ENCODE measurements at regions not wholly inside any gene's neighbourhood (a gene's known extent, or its start where the extent isn't known, plus 50 kb on each side); places are given as distances from the start of the nearest gene placed in this dataset.
"Not testable (repeated sequence)": the region's sequence is repeated elsewhere in the genome, so short reads cannot be mapped to it uniquely, and the experiment has no call there.

DNA sequence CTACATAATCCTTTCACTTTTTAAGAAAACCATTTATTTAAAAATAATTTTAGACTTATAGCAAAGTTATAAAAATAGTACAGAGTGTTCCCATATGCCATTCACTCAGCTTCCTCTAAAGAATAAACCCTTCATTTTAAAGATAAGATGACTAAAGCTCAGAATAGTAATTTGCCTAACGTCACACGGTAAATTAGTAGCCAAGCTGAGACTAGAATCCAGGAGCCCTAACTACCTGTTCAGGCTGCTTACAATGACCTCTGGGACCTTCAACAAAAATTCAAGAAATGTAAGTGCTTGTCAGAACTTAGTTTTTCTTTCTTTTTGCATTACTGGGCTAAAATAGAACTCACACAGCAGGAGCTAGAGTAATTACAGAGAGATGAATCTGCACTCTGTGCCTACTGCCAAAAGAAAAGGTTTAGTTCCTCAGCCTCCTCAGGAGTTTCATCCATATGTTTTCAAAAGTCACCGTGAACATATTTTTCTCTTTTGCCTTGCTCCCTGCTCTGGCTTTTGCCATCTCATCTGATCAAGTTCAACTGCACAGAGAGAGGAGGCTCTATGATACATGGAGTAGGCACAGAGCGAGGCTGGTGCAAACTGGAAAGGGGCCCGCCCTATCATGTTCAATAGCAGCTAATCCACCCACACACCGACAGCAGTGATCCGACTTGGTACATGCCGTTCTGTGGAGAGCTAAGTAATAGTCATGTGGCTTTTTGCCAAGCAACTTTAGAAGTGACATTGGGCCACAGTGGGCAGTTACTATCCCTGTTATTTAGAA lies 112.7 kb upstream of the SEC22B start:
- H3K4me3 ChIP-seq (ENCODE audit: control extremely low read depth in 1 of 5, extremely low read depth in 1 of 5, insufficient read depth in 1 of 5, low read depth in 2 of 5, low read length in 4 of 5); H3K27ac ChIP-seq (ENCODE audit: low read length in 2 of 2); H3K4me3 Mint-ChIP-seq; H3K4me2 ChIP-seq (replicated peaks; ENCODE audit: low read depth, low read length, poor library complexity, severe bottlenecking); H3K27me3 ChIP-seq (replicated peaks in 1 of 4; ENCODE audit: control extremely low read depth in 1 of 4, control insufficient read depth in 3 of 4, insufficient read depth in 4 of 4, low read length in 3 of 4); H3K79me2 ChIP-seq (ENCODE audit: control insufficient read depth, insufficient read depth, low read length); H3K9me3 Mint-ChIP-seq (ENCODE audit: insufficient read depth); H3K36me3 ChIP-seq (replicated peaks in 1 of 2; ENCODE audit: control extremely low read depth in 1 of 2, control insufficient read depth in 1 of 2, extremely low read depth in 1 of 2, insufficient read depth in 2 of 2, low read length in 1 of 2); H2AFZ ChIP-seq (ENCODE audit: insufficient read depth, low read depth, low read length, poor library complexity, severe bottlenecking); H3K4me1 Mint-ChIP-seq; ATAC-seq (ENCODE audit: low read depth); H3K27me3 Mint-ChIP-seq; H4K20me1 ChIP-seq (ENCODE audit: control insufficient read depth, insufficient read depth, low read length, poor library complexity, severe bottlenecking); CTCF ChIA-PET; H3K9me3 ChIP-seq (ENCODE audit: control extremely low read depth in 1 of 3, control insufficient read depth in 2 of 3, insufficient read depth in 1 of 3, low read length in 2 of 3); H3K27ac Mint-ChIP-seq; DNase-seq; intact Hi-C loops (cut with micrococcal nuclease); POLR2A ChIA-PET; H3K9ac ChIP-seq (ENCODE audit: low read length); H3K4me1 ChIP-seq (ENCODE audit: control insufficient read depth in 2 of 2, insufficient read depth in 2 of 2, low read length in 2 of 2): not testable (repeated sequence)
- WGBS (ENCODE audit: insufficient coverage): no CpG with 5 or more reads among the region's 8 CpGs

DNA sequence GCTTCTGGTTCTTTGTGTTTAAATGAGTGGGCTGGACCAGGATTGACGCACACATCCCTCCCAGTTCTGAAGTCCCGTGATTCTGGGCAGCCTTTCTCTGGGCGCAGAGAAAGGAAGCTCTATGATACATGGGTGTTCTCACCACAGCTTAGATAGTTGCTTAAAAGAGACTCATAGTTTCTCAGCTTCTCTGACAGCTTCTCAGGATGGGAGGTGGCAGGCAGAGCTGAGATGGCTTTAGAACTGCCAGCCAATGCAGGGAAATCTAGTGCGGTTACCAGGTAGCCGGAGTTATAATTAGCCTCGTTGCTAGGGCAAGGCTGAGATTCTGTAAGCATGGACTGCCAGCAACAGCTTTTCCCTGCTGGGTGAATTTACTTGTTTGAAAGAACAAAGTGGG lies 111.8 kb upstream of the SEC22B start:
- H3K4me2 ChIP-seq (replicated peaks; ENCODE audit: low read depth, low read length, poor library complexity, severe bottlenecking); H3K27me3 ChIP-seq (replicated peaks in 1 of 4; ENCODE audit: control extremely low read depth in 1 of 4, control insufficient read depth in 3 of 4, insufficient read depth in 4 of 4, low read length in 3 of 4); H3K4me1 Mint-ChIP-seq; H2AFZ ChIP-seq (ENCODE audit: insufficient read depth, low read depth, low read length, poor library complexity, severe bottlenecking); H3K4me3 Mint-ChIP-seq; H3K4me3 ChIP-seq (ENCODE audit: control extremely low read depth in 1 of 5, extremely low read depth in 1 of 5, insufficient read depth in 1 of 5, low read depth in 2 of 5, low read length in 4 of 5); H3K27ac Mint-ChIP-seq; H3K79me2 ChIP-seq (ENCODE audit: control insufficient read depth, insufficient read depth, low read length); H3K9me3 Mint-ChIP-seq (ENCODE audit: insufficient read depth); CTCF ChIA-PET; H3K4me1 ChIP-seq (ENCODE audit: control insufficient read depth in 2 of 2, insufficient read depth in 2 of 2, low read length in 2 of 2); H3K27me3 Mint-ChIP-seq; intact Hi-C loops (cut with micrococcal nuclease); ATAC-seq (ENCODE audit: low read depth); DNase-seq; H3K9me3 ChIP-seq (ENCODE audit: control extremely low read depth in 1 of 3, control insufficient read depth in 2 of 3, insufficient read depth in 1 of 3, low read length in 2 of 3); H3K36me3 ChIP-seq (replicated peaks in 1 of 2; ENCODE audit: control extremely low read depth in 1 of 2, control insufficient read depth in 1 of 2, extremely low read depth in 1 of 2, insufficient read depth in 2 of 2, low read length in 1 of 2); H4K20me1 ChIP-seq (ENCODE audit: control insufficient read depth, insufficient read depth, low read length, poor library complexity, severe bottlenecking); H3K27ac ChIP-seq (ENCODE audit: low read length in 2 of 2); H3K9ac ChIP-seq (ENCODE audit: low read length); POLR2A ChIA-PET: not testable (repeated sequence)
- WGBS (ENCODE audit: insufficient coverage): no CpG with 5 or more reads among the region's 6 CpGs

DNA sequence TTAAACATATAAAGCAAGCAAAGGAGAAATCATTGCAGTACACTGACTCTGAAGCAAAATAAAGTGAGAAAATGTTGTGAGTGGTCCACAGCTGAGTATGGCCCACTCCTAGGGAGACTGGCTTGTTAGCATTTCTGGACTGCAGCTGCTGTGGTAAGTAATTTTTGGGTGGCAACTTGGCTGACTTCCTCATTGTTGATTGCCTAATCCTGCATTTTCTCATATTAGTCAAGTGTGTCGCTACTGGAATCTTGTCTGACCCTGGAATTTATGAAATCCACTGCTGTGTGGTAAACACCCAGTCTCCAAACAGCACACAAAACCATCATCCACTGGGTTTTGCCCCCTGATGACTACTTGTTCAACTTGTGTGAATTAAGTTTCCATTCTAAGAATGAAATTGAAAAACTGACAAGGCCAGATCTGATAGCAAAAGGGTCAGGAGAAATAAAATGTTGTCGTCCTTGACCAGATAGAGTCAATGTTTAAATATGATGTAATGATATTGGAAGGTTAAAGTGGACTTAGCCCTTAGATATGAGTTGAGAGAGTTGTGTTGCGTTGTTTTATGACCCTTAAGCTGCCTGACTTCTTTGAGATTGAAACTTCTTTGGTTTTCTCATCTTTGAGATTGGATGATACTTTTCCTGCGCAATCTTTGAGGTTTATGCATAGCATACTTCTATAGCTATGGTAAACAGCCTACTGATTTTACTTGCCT lies 106.6 kb upstream of the SEC22B start:
- H3K27ac Mint-ChIP-seq; intact Hi-C loops (cut with micrococcal nuclease); H3K4me2 ChIP-seq (replicated peaks; ENCODE audit: low read depth, low read length, poor library complexity, severe bottlenecking); H3K4me3 ChIP-seq (ENCODE audit: control extremely low read depth in 1 of 5, extremely low read depth in 1 of 5, insufficient read depth in 1 of 5, low read depth in 2 of 5, low read length in 4 of 5); POLR2A ChIA-PET; H2AFZ ChIP-seq (ENCODE audit: insufficient read depth, low read depth, low read length, poor library complexity, severe bottlenecking); H3K36me3 ChIP-seq (replicated peaks in 1 of 2; ENCODE audit: control extremely low read depth in 1 of 2, control insufficient read depth in 1 of 2, extremely low read depth in 1 of 2, insufficient read depth in 2 of 2, low read length in 1 of 2); H3K27me3 Mint-ChIP-seq; H3K27ac ChIP-seq (ENCODE audit: low read length in 2 of 2); H3K4me3 Mint-ChIP-seq; H3K9me3 Mint-ChIP-seq (ENCODE audit: insufficient read depth); H3K9ac ChIP-seq (ENCODE audit: low read length); H4K20me1 ChIP-seq (ENCODE audit: control insufficient read depth, insufficient read depth, low read length, poor library complexity, severe bottlenecking); H3K79me2 ChIP-seq (ENCODE audit: control insufficient read depth, insufficient read depth, low read length); H3K4me1 Mint-ChIP-seq; CTCF ChIA-PET; H3K27me3 ChIP-seq (replicated peaks in 1 of 4; ENCODE audit: control extremely low read depth in 1 of 4, control insufficient read depth in 3 of 4, insufficient read depth in 4 of 4, low read length in 3 of 4); H3K4me1 ChIP-seq (ENCODE audit: control insufficient read depth in 2 of 2, insufficient read depth in 2 of 2, low read length in 2 of 2); H3K9me3 ChIP-seq (ENCODE audit: control extremely low read depth in 1 of 3, control insufficient read depth in 2 of 3, insufficient read depth in 1 of 3, low read length in 2 of 3); DNase-seq; ATAC-seq (ENCODE audit: low read depth): not testable (repeated sequence)
- WGBS (ENCODE audit: insufficient coverage): no CpG with 5 or more reads among the region's 4 CpGs

GRCh38 chr1:120278259-120278610 lies 101.9 kb upstream of the SEC22B start:
- CTCF ChIA-PET; H4K20me1 ChIP-seq (ENCODE audit: control insufficient read depth, insufficient read depth, low read length, poor library complexity, severe bottlenecking); H3K9me3 ChIP-seq (ENCODE audit: control extremely low read depth in 1 of 3, control insufficient read depth in 2 of 3, insufficient read depth in 1 of 3, low read length in 2 of 3); H3K4me3 ChIP-seq (ENCODE audit: control extremely low read depth in 1 of 5, extremely low read depth in 1 of 5, insufficient read depth in 1 of 5, low read depth in 2 of 5, low read length in 4 of 5); ATAC-seq (ENCODE audit: low read depth); DNase-seq; H3K27me3 ChIP-seq (replicated peaks in 1 of 4; ENCODE audit: control extremely low read depth in 1 of 4, control insufficient read depth in 3 of 4, insufficient read depth in 4 of 4, low read length in 3 of 4); H3K4me2 ChIP-seq (replicated peaks; ENCODE audit: low read depth, low read length, poor library complexity, severe bottlenecking); H3K36me3 ChIP-seq (replicated peaks in 1 of 2; ENCODE audit: control extremely low read depth in 1 of 2, control insufficient read depth in 1 of 2, extremely low read depth in 1 of 2, insufficient read depth in 2 of 2, low read length in 1 of 2); H3K27me3 Mint-ChIP-seq; H3K27ac Mint-ChIP-seq; H3K4me1 Mint-ChIP-seq; H3K4me1 ChIP-seq (ENCODE audit: control insufficient read depth in 2 of 2, insufficient read depth in 2 of 2, low read length in 2 of 2); H3K27ac ChIP-seq (ENCODE audit: low read length in 2 of 2); H3K9me3 Mint-ChIP-seq (ENCODE audit: insufficient read depth); H2AFZ ChIP-seq (ENCODE audit: insufficient read depth, low read depth, low read length, poor library complexity, severe bottlenecking); H3K79me2 ChIP-seq (ENCODE audit: control insufficient read depth, insufficient read depth, low read length); H3K9ac ChIP-seq (ENCODE audit: low read length); H3K4me3 Mint-ChIP-seq; POLR2A ChIA-PET; intact Hi-C loops (cut with micrococcal nuclease): not testable (repeated sequence)
- WGBS (ENCODE audit: insufficient coverage): no CpG with 5 or more reads among the region's 4 CpGs

Data from B cell (primary cell).